GM19240 (cell line): ENCODE measurements at regions not wholly inside any gene's neighbourhood (a gene's known extent, or its start where the extent isn't known, plus 50 kb on each side); places are given as distances from the start of the nearest gene placed in this dataset.
A peak's percentile ranks its signal among the peaks of the same experiment; 100 is the strongest.

Source experiments
- DNase-seq: peaks from one replicate; pipeline ENCODE4 v3.0.0; 2011; ENCODE audit warnings: low spot score; ENCODE audit not compliant: insufficient read length

GRCh38 chr10:20988357-20988983 lies 91.4 kb upstream of the NEBL start:
- DNase-seq, result no peak

GRCh38 chr10:20986049-20986448 lies 88.9 kb upstream of the NEBL start:
- no peak for DNase-seq

- DNase-seq, result no peak
These were observed 87.6 kb upstream of the NEBL start for GRCh38 chr10:20984662-20985061.

- no peak for DNase-seq
These were observed 84.4 kb upstream of the NEBL start for GRCh38 chr10:20981419-20981953.

- DNase-seq, result no peak
These were observed 81.5 kb upstream of the NEBL start for GRCh38 chr10:20978617-20979016.

- DNase-seq, result no peak
These were observed 80.2 kb upstream of the NEBL start for GRCh38 chr10:20977300-20977699.

- DNase-seq, result no peak
These were observed 79.8 kb upstream of the NEBL start for GRCh38 chr10:20976891-20977290.

- DNase-seq, result no peak
These were observed 79.3 kb upstream of the NEBL start for GRCh38 chr10:20976390-20976789.

- DNase-seq, result no peak
These were observed 78.1 kb upstream of the NEBL start for GRCh38 chr10:20975236-20975635.

- no peak for DNase-seq
These were observed 75.8 kb upstream of the NEBL start for GRCh38 chr10:20972925-20973324.

- no peak for DNase-seq
These were observed 74.8 kb upstream of the NEBL start for GRCh38 chr10:20971901-20972300.

- peak; percentile 8 for DNase-seq
These were observed 73.6 kb upstream of the NEBL start for GRCh38 chr10:20970708-20971107.

GRCh38 chr10:20970044-20970443 lies 72.9 kb upstream of the NEBL start:
- DNase-seq, result no peak

- no peak for DNase-seq
These were observed 69.3 kb upstream of the NEBL start for GRCh38 chr10:20966426-20966825.

GRCh38 chr10:20963721-20964595 lies 66.8 kb upstream of the NEBL start:
- DNase-seq, result no peak

- no peak for DNase-seq
These were observed 65.9 kb upstream of the NEBL start for GRCh38 chr10:20963056-20963455.

GRCh38 chr10:20962165-20962564 lies 65.1 kb upstream of the NEBL start:
- no peak for DNase-seq

GRCh38 chr10:20959242-20959641 lies 62.1 kb upstream of the NEBL start:
- no peak for DNase-seq

GRCh38 chr10:20958764-20959163 lies 61.7 kb upstream of the NEBL start:
- no peak for DNase-seq

GRCh38 chr10:20958225-20958624 lies 61.1 kb upstream of the NEBL start:
- no peak for DNase-seq

GRCh38 chr10:20957744-20958143 lies 60.6 kb upstream of the NEBL start:
- no peak for DNase-seq

- DNase-seq, result no peak
These were observed 59.7 kb upstream of the NEBL start for GRCh38 chr10:20956843-20957242.
